22Rv1 (cell line): ENCODE measurements at regions not wholly inside any gene's neighbourhood (a gene's known extent, or its start where the extent isn't known, plus 50 kb on each side); places are given as distances from the start of the nearest gene placed in this dataset.

ENCODE experiments used
- ZFX ChIP-seq: fragments of 450-650 bp; IDR thresholded peaks from 2 replicates; pipeline ENCODE4 v1.6.1; 2017; ENCODE audit warnings: antibody characterized with exemption, borderline replicate concordance
- TF ChIP-seq, protein P1 (sequence below): fragments of 450-650 bp; IDR thresholded peaks from 2 replicates; pipeline ENCODE4 v1.5.1; 2017; ENCODE audit warnings: mild to moderate bottlenecking

DNA sequence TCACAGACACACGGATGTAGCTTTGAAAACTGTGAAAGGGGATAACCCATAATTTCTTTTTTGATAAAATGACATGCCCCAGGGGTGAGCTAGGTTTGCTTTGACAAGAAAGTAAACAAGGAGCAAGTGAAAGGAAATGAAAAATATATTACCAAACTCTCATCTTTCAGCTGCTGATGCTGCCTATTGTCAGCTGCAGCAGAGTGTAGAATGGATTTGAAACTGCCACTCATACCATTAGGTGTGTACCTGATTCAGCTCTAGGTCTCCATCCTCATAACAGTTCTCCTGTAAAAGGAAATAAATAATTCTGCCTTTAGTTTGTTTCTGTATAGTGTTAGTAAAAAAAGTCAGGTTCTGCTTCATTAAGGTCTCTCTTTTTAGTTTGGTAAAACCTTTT lies 415.1 kb upstream of the MARCKS start:
- TF ChIP-seq, protein P1, sequence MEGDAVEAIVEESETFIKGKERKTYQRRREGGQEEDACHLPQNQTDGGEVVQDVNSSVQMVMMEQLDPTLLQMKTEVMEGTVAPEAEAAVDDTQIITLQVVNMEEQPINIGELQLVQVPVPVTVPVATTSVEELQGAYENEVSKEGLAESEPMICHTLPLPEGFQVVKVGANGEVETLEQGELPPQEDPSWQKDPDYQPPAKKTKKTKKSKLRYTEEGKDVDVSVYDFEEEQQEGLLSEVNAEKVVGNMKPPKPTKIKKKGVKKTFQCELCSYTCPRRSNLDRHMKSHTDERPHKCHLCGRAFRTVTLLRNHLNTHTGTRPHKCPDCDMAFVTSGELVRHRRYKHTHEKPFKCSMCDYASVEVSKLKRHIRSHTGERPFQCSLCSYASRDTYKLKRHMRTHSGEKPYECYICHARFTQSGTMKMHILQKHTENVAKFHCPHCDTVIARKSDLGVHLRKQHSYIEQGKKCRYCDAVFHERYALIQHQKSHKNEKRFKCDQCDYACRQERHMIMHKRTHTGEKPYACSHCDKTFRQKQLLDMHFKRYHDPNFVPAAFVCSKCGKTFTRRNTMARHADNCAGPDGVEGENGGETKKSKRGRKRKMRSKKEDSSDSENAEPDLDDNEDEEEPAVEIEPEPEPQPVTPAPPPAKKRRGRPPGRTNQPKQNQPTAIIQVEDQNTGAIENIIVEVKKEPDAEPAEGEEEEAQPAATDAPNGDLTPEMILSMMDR: no peak
- no peak for TF ChIP-seq ZFX
